Body of pancreas (tissue), 4 donors: ENCODE measurements at regions not wholly inside any gene's neighbourhood (a gene's known extent, or its start where the extent isn't known, plus 50 kb on each side); places are given as distances from the start of the nearest gene placed in this dataset.

Experiments
- POLR2A ChIP-seq, 3 donors: fragments of 450-650 bp; IDR thresholded peaks; one replicate each; pipeline ENCODE4 v1.6.1; 2016; ENCODE audit warnings: antibody characterized with exemption in 3 of 3, mild to moderate bottlenecking in 2 of 3
- TF ChIP-seq, protein P1 (sequence below), 7 experiments: fragments of 450-650 bp in 4 of 7; fragments of 200-600 bp in 3 of 7; sonication (generic) in 3 of 7; IDR thresholded peaks; one replicate each; pipeline ENCODE4 v1.5.1; 2016 to 2019; ENCODE audit warnings: antibody characterized with exemption in 7 of 7

DNA sequence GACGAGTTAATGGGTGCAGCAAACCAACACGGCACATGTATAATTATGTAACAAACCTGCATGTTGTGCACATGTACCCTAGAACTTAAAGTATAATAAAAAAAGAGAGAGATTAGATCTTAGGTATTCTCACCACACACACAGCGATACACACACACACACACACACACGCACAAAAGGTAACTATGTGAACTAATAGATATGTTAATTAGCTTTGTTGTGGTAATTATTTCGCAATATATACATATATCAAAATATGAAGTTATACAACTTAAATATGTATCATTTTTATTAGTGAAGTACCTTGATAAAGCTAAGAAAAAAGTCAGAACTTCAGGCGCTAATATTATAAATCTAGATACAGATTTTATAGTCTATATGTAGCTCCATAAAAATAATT lies 849.2 kb downstream of the IPMK start:
- TF ChIP-seq, protein P1, sequence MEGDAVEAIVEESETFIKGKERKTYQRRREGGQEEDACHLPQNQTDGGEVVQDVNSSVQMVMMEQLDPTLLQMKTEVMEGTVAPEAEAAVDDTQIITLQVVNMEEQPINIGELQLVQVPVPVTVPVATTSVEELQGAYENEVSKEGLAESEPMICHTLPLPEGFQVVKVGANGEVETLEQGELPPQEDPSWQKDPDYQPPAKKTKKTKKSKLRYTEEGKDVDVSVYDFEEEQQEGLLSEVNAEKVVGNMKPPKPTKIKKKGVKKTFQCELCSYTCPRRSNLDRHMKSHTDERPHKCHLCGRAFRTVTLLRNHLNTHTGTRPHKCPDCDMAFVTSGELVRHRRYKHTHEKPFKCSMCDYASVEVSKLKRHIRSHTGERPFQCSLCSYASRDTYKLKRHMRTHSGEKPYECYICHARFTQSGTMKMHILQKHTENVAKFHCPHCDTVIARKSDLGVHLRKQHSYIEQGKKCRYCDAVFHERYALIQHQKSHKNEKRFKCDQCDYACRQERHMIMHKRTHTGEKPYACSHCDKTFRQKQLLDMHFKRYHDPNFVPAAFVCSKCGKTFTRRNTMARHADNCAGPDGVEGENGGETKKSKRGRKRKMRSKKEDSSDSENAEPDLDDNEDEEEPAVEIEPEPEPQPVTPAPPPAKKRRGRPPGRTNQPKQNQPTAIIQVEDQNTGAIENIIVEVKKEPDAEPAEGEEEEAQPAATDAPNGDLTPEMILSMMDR (IDR thresholded peaks at IDR 0.05) = no peak
- TF ChIP-seq POLR2A (IDR thresholded peaks at IDR 0.05) = no peak
